ENCODE measurements at regions not wholly inside any gene's neighbourhood (a gene's known extent, or its start where the extent isn't known, plus 50 kb on each side); places are given as distances from the start of the nearest gene placed in this dataset.
"Not testable (repeated sequence)": the region's sequence is repeated elsewhere in the genome, so short reads cannot be mapped to it uniquely, and the experiment has no call there.

DNA sequence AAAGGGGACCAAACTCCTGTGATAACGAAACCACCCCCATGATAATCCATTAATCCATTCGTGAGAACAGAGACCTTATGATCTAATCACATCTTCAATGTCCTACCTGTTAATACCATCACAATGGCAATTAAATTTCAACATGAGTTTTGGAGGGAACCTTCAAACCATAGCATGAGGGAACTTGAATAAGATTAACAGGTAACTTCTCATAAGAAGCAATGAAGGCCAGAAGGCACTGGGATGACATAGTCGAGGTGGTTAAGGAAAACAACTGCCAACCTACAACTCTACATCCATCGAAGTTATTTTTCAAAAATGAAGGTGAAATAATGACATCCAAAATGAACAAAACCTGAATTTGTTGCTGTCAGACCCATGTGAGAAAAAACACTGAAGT is 478.9 kb downstream of the EDEM1 start:
- POLR2A ChIA-PET = no interaction called here
- CTCF ChIA-PET = no interaction called here

DNA sequence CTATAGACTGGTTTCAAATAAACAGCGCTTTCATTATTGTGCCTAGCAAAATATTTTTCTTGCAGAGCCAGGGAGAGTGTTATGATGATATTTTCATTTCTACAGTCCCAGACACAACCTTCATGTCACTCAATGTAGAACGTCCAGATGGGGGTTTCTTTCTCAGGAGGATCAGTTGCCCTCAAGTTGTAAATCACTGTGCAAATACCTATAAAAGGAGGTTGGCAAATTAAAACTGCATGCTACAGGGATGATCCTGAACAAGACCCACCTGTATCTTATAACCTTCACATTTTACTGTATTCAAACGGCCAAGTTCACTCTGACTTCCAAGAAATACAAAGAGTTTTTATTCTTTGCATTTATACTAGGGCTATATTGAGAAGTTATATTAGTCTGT is 486.0 kb downstream of the EDEM1 start:
- POLR2A ChIA-PET = no interaction called here
- CTCF ChIA-PET = no interaction called here

DNA sequence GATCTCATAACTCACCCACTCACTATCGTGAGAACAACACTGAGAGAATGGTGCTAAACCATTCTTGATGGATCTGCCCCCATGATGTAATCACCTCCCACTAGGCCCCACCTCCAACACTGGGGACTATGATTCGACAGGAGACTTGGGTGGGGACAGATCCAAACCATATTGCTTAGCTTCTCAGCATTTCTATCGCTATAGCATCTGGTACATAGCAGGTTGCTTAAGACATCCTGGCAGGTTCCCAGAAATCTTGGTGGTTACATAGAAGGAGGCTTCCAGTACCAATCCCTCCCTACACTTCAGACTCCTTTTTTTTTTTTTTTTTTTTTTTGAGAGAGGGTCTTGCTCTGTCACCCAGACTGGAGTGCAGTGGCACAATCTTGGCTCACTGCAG is 487.8 kb downstream of the EDEM1 start:
- ChIA-PET POLR2A (interaction anchor here (0.7 kb wide), 1 partner anchor 273 kb away, joined by 11 read pairs; no protein-coding TSS in a partner anchor), CTCF (no interaction called here)

DNA sequence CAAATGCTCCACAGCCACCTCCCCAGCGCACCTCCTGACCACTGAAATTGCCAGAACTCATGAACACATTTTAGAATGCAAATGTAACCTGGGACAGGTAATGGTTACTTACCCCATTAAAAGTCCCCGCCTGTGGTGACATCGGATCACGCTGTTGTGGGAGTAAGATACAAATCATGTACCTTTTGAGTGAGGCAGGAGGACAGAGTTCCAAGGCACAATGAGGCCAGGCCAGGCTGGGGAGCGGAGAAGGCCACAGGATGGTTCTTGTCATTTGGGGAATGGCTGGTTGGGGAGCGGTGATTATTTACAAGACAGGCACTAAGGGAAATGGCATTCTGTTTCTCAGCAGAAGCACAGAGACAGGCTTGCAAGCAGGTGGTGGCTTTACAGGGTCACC is 490.0 kb downstream of the EDEM1 start:
- ChIA-PET POLR2A (no interaction called here), CTCF (no interaction called here)

DNA sequence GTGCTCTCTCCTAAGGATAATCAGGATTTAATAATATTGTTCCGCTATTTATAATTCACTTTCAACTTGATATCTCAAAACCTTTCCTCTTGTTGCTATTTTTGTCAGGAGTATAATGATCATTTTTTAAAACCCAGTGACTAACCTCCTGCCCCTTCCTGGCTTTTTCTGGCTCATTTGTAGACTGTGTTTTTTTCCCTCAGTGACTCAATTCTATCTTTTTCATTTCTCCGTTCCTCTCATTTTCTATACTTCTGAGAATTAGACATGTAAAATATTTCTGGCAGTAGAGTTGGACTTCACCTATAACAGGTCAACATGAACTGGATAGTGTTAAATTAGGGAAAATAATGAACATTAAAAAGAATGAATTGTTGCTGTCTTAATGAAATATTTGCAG is 490.7 kb downstream of the EDEM1 start:
- CTCF ChIA-PET = no interaction called here
- POLR2A ChIA-PET = no interaction called here

DNA sequence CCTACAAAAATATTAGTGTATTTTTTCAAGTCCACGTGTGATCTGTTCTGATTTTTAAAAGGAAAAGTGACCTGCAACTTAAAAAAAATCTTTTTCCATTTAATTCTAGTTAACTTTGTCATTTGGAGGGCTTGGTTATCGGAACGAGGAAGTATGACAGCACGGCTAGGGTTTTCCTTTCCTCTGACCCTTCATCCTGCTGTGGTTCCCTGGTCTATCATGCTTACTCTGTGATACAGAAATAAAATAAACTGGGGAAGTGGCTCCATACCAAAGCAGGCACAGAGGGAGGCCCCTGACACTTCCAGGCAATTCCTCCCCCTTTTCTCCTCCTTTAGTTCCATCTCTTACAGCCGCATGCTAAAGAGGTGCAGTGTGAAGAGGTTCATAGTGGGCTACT is 491.3 kb downstream of the EDEM1 start:
- ChIA-PET CTCF (no interaction called here), POLR2A (no interaction called here)

DNA sequence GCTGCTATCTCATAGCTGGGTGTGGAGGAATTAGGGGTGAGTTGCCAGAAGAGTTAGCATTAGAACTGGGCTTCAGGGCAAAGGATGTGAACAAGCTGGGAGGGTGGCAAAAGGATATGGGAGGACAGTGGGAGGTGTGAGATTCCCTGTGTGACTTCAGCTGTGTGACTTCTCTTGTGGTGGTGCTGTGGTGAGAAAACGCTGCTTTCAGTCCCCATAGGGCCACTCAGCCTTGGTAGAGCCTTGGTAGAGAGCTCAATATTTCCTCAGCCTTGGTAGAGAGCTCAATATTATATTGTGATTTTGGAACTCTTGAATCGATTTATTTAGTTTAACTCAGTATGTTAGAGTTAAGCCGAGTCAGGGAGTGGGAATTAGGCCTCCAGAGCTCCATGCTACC is 499.7 kb downstream of the EDEM1 start:
- POLR2A ChIA-PET = no interaction called here

DNA sequence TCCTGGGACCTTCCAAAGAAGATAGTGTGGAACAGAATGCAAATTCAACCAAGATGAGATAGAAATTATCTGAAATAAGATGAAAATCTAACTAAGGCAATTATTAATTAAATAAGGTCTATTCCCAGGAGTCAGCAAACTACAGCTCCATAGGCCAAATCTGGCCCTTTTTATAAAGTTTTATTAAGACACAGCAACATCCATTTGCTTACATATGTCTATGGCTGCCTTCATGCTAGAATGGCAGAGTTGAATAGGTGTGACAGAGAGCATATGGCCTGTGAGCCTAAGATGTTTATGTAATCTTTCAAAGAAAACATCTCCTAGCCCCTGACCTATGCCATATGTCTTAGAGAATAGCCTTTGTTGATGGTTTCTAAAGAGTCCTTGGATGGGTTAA is 503.0 kb downstream of the EDEM1 start:
- CTCF ChIA-PET = no interaction called here
- POLR2A ChIA-PET = no interaction called here

More for the DNA sequence above, 499.7 kb downstream of the EDEM1 start:
- CTCF ChIA-PET = no interaction called here

DNA sequence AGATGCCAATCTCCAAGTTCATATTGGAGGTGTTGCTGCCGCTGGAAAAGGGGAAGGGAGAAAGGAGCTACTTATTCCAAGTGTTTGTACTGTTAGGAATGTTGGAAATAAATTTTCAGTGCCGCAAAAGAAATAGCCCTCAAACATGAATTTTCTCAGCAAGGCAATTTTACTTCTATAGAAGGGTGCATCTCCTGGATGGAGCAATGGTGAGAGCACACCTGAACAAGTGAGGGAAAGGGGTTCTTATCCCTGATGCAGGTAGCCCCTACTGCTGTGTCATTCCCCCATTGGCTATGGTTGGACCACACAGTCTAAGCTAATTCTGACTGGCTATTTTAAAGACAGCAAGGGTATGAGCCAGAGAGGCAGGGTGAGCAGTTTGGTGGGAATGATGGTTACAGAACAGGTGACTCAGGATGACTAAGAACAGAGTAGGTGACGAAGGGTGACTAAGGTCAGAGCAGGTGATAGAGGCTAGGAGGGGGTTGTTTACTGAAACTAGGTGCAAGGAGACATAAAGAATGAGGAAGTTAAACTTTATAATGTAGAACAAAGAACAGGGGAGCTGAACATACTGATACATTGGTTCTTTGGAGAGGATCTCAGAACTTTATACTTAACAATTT is 503.5 kb downstream of the EDEM1 start:
- ChIA-PET POLR2A (no interaction called here), CTCF (no interaction called here)

DNA sequence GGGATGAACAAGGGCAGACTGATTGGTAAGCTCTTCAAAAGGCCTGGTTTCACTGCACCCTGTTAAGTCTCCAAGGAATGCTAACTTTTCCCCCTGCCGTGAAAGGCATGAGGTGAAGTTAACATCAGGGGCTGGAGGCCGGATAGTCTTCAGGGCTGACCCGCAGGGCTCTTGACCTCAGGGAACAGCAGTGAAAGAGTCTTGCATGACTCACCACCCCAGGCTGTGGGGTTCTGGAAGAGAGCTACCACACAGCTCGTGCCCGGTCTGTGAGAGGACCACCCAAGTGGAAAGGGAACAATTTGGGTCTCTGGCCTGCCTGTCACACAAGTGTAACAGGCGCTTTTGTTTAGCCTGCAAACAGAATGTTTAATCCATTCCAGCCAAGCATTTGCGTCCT is 504.9 kb downstream of the EDEM1 start:
- ChIA-PET CTCF (interaction anchor here (0.6 kb wide), 1 partner anchor 1105 kb away, joined by 3 read pairs; no protein-coding TSS in a partner anchor), POLR2A (no interaction called here)

DNA sequence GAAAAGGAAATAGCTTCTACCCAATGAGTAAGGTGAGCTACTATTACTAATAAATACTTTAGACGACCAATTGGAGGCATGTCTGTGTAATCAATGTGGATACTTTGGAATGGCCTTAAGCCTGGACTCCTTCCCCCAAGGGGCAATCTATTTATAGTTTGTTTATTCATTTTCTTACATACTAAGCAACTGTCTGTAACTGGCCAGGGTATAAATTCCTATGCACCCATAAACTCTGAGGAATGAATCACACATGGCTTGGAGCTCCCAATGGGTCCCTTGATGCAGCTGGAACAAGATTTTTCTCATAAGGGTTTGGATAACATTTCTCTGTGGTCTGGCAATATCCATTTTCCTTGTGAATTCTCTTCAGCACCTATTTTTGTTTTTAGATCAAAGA is 506.8 kb downstream of the EDEM1 start:
- CTCF ChIA-PET = no interaction called here
- POLR2A ChIA-PET = no interaction called here

DNA sequence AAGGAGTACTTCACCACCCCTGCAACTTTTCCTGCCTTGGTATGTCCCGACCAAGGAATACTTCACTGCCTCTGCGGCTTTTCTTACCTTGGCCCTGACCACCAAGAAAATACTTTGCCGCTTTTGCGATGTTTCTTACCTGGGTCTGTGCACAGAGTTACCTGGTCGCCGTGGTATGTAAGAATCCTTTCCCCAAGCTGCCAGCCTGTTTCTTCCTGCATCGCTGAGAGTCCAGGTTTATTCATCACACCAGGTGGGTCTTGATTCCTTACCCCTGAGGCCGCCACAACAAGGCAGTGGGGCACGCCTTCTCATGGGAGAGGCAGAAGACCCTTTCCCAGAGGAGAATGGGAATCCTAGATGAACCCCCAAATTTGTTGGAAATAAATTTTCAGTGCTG is 511.3 kb downstream of the EDEM1 start:
- POLR2A ChIA-PET = no interaction called here

DNA sequence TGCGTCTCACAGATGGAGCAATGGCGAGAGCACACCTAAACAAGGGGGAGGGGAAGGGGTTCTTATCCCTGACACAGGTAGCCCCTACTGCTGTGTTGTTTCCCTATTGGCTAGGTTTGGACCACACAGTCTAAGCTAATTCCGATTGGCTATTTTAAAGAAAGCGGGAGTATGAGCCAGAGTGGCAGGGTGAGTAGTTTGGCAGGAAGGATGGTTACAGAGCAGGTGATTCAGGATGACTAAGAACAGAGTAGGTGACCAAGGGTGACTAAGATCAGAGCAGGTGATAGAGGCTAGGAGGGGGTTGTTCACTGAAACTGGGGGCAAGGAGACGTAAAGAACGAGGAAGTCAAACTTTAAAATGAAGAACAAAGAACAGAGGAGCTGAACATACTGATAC is 511.8 kb downstream of the EDEM1 start:
- ChIA-PET CTCF (no interaction called here), POLR2A (no interaction called here)

More for the DNA sequence above, 511.3 kb downstream of the EDEM1 start:
- CTCF ChIA-PET = no interaction called here

DNA sequence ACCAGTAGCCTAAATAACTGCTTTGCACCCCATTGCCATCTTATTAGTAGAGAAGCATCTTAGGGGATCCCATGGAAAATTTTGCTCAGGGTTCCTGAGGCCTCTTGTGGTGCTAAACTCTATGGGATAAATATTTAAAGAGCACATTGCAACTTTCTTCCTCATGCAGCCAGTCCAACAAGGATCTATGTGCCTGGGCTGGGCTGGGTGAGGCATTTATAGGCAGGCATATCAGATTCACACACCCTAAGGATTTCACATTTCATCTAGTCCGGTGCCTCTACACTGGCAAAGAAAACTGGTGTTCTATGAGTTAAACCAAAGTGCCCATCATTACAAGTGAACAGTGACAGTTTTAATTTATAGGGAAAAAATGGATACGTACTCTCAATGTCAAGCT is 512.3 kb downstream of the EDEM1 start:
- CTCF ChIA-PET = no interaction called here
- POLR2A ChIA-PET = no interaction called here

DNA sequence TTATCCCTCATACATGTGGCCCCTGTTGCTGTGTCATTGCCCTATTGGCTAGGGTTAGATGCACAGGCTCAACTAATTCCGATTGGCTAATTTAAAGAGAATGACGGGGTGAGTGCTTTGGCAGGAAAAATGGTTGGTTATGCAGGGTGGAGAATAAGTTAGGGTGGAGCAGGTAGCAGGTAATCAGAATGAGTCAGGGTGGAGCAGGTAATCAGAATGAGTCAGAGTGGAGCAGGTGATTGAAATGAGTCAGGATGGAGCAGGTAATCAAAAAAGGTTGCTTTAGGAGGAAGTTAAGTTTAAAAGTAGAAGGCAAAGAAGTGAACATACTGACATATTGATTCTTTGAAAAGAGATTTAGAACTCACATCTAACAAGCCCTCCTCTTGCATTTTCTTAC is 513.5 kb downstream of the EDEM1 start:
- POLR2A ChIA-PET = not testable (repeated sequence)

DNA sequence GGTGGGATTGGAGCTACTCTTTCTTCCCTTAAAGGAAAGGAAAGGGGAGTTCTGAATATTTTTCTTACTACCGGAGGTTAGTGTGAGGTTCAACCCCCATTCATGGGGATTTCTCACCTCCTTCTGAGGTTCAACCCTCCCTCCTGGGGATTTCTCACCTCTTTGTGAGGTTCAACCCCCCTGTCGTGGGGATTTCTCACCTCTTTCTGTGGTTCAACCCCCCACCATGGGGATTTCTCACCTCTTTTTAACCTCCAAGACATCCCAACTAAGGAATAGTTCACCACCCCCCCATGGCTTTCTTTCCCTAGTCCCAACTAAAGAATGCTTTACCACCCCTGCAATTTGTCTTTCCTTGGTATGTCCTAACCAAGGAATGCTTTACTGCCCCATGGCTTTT is 520.3 kb downstream of the EDEM1 start:
- POLR2A ChIA-PET = no interaction called here

More for the DNA sequence above, 513.5 kb downstream of the EDEM1 start:
- CTCF ChIA-PET = not testable (repeated sequence)

DNA sequence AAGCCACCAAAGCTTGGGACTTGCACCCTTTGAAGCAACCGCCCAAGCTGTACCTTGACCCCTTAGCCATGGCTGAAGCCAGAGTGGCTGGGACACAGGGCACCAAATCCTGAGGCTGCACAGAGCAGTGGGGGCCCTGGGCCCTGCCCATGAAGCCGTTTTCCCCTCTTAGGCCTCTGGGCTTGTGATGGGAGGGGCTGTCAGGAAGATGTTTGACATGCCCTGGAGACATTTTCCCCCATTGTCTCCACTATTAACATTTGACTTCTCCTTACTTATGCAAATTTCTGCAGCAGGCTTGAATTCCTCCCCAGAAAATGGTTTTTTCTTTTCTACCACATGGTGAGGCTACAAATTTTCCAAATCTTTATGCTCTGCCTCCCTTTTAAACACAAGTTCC is 522.2 kb downstream of the EDEM1 start:
- CTCF ChIA-PET = no interaction called here
- POLR2A ChIA-PET = no interaction called here

More for the DNA sequence above, 520.3 kb downstream of the EDEM1 start:
- CTCF ChIA-PET = no interaction called here

DNA sequence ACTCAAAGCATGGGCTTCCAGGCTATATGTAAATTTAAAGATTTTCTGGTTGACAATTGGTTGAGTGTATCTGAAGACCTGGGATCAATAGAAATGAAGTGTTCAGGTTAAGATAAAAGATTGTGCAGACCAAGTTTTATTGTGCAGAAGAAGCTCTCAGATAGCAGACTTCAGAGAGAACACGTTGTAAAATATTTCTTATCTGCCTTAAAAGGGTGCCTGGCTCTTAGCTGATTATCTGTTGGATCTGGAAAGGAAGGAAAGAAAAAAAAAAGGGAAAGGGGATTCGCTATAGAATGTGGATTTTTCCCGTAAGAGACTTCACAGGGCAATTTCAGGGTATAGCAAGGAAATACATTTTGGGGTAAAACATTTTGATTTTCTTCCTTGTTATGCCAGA is 523.2 kb downstream of the EDEM1 start:
- ChIA-PET CTCF (no interaction called here), POLR2A (no interaction called here)

DNA sequence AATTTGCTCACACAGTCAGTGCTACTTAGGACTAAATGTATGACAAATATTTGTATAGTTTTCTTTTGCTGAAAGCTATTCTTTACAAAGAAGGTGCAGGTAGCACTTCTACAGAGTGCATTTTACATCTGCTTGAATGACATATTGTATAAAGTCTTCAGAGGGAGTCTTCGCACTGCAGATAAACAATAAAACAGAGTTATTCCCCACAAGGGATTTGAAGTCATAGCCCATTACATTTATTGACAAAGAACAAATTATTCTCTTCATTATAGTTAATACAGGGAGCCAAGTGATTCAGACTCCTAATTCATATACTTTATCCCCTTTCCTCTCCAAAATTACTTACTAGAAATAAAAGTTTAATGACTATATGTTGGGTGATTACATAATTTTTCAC is 529.7 kb downstream of the EDEM1 start:
- CTCF ChIA-PET = interaction anchor here (1.4 kb wide), 1 partner anchor 55 kb away, joined by 3 read pairs; no protein-coding TSS in a partner anchor
- POLR2A ChIA-PET = no interaction called here

DNA sequence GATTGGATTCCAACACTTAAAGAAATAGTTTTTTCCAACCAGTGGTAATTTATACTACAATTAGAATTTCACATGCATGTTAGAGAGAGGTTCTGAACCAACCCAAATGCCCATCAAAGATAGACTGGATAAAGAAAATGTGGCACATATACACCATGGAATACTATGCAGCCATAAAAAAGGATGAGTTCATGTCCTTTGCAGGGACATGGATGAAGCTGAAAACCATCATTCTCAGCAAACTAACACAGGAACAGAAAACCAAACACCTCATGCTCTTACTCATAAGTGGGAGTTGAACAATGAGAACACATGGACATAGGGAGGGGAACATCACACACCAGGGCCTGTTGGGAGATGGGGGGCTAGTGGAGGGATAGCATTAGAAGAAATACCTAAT is 532.2 kb downstream of the EDEM1 start:
- POLR2A ChIA-PET, CTCF ChIA-PET: not testable (repeated sequence)

DNA sequence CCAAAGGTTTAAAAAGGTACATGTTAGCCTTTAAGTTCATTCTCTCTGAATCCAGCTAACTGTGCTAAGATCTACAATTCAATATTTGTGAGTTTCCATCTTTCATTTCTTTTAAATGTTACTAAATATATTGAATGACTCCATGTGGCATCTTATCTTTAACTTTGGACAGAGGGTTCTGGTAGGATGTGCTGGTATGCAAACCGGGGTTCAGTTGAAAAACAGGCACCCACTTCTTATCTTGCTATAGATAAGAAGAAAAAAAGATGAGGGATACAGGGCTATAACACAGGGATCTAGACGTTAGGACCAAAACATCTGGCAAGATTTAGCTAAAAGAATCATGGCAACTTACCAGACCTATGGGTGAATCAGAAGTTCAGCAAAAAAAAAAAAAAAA is 538.3 kb downstream of the EDEM1 start:
- CTCF ChIA-PET = no interaction called here
- POLR2A ChIA-PET = no interaction called here

DNA sequence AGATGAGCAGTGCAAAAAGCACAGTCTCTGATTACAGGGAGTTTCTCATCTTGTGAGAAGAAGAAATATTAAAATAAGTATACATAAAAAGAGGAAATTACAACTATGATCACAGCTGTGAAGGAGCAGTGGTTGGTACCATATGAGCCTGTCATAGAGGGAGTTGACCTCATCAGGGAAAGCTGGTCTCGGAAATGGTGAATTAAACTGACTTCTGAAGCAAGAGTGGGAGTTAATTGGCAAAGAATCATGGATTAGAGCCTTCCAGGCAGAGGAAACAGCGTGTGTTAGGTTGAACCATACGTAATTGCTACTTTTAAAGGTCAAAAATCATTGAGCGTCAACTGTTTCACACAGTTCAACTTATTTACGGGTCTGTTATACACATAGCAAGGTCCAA is 539.1 kb downstream of the EDEM1 start:
- POLR2A ChIA-PET = no interaction called here
- CTCF ChIA-PET = no interaction called here

All from activated CD8-positive, alpha-beta memory T cell treated with anti-CD3 and anti-CD28 coated beads for 36 hours (primary cell).